ENCODE measurements at regions not wholly inside any gene's neighbourhood (a gene's known extent, or its start where the extent isn't known, plus 50 kb on each side); places are given as distances from the start of the nearest gene placed in this dataset.

- TF ChIP-seq EZH2 (IDR thresholded peaks at IDR 0.05; ENCODE audit: borderline replicate concordance, low read depth, low read length, severe bottlenecking) (no peak), MAX (IDR thresholded peaks at IDR 0.05; ENCODE audit: insufficient read depth, insufficient read length) (no peak), POLR2A (IDR thresholded peaks at IDR 0.05; ENCODE audit: low read depth, low read length) (no peak), POLR2AphosphoS5 (IDR thresholded peaks at IDR 0.05; ENCODE audit: insufficient read depth, low read depth, low read length) (no peak), MYC (IDR thresholded peaks at IDR 0.05; ENCODE audit: low read depth, low read length) (no peak), JUN (IDR thresholded peaks at IDR 0.05; ENCODE audit: borderline replicate concordance, insufficient read depth, insufficient read length, low read depth) (no peak), GATA2 (IDR thresholded peaks at IDR 0.05; ENCODE audit: insufficient read depth, insufficient read length, low read depth, low read length) (no peak), FOS (IDR thresholded peaks at IDR 0.05; ENCODE audit: borderline replicate concordance, insufficient read depth, low read length) (no peak)
- TF ChIP-seq, protein P1, sequence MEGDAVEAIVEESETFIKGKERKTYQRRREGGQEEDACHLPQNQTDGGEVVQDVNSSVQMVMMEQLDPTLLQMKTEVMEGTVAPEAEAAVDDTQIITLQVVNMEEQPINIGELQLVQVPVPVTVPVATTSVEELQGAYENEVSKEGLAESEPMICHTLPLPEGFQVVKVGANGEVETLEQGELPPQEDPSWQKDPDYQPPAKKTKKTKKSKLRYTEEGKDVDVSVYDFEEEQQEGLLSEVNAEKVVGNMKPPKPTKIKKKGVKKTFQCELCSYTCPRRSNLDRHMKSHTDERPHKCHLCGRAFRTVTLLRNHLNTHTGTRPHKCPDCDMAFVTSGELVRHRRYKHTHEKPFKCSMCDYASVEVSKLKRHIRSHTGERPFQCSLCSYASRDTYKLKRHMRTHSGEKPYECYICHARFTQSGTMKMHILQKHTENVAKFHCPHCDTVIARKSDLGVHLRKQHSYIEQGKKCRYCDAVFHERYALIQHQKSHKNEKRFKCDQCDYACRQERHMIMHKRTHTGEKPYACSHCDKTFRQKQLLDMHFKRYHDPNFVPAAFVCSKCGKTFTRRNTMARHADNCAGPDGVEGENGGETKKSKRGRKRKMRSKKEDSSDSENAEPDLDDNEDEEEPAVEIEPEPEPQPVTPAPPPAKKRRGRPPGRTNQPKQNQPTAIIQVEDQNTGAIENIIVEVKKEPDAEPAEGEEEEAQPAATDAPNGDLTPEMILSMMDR (IDR thresholded peaks at IDR 0.05; ENCODE audit: extremely low read depth in 1 of 2, insufficient read depth in 1 of 2, low read depth in 1 of 2, low read length in 2 of 2): no peak
These were observed 2130.9 kb upstream of the PCDH20 start for GRCh38 chr13:63546524-63546923.

Measured in endothelial cell of umbilical vein (primary cell).